ENCODE measurements at regions not wholly inside any gene's neighbourhood (a gene's known extent, or its start where the extent isn't known, plus 50 kb on each side); places are given as distances from the start of the nearest gene placed in this dataset.

GRCh38 chr11:127677660-127678425 is 677.3 kb upstream of the KIRREL3 start:
- DNase-seq = no peak

DNA sequence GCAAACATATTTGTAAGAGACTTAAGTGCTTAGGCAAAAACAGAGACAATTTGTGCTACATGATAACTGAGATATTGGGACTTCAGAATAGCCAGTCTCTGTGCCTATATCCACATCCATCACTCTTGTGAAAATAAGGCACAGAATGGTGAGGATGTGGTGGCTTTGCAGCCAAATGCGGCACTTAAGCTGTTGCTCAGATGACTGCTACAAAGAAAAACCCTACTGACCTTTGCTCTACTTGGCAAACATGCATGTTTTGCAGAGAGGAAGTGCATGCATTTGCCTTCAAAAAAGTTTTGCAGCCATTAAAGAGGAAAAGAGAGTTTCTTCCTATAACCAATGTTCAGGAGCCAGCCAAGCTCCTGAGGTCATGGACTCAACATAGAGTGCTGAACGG is 675.0 kb upstream of the KIRREL3 start:
- no peak for DNase-seq

GRCh38 chr11:127674754-127675153 is 674.2 kb upstream of the KIRREL3 start:
- DNase-seq = no peak

- DNase-seq = no peak
These were observed 670.0 kb upstream of the KIRREL3 start for GRCh38 chr11:127670374-127671119.

- DNase-seq = no peak
These were observed 655.7 kb upstream of the KIRREL3 start for GRCh38 chr11:127656116-127656836.

DNA sequence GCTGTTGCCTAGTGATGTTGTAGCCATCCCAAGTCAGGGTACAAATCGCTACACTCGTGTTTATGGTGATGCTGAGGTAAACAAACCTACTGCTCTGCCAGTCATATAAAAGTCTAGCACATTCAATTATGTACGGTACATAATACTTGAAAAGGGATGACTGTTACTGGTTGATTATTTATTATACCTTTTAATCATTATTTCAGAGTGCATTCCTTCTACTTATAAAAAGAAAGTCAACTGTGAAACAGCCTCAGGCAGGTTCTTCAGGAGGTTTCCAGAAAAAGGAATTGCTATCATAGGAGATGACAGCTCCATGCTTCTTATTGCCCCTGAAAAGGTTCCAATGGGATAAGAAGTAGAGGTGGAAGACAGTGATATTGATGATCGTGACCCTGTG is 652.5 kb upstream of the KIRREL3 start:
- no peak for DNase-seq

- DNase-seq = no peak
These were observed 651.3 kb upstream of the KIRREL3 start for GRCh38 chr11:127651888-127652221.

DNA sequence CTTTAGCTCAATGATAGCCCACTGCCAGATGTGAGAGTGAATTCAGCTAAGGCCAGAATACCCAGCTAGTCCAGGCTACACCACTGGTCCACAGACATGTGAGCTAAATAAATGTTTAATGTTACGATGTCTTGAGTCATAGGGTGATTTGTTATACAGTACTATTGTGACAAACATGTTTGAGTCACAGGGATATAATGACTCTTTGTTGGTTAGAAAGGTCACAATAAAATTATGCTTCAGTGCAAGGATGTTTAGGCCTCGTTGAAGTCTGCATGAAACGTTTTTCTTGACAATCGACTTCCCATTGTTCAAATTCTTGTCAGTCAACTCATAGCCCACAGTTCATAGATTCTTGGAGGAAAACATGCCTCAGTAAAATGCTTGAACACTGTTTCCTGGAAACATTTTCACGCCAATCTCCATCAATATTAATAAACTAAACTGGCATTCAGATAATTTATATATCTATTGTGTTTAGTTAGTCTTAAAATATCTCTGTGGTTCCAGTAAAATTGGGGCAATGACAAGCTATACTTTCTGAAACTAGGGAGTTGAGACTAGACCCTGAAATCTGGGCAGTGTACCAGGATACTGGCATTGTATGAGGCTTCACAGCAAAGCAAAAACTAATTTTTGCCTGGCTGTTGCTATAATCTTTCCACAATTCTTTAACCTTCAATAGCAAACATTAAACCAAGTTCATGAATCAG is 650.8 kb upstream of the KIRREL3 start:
- DNase-seq = no peak

DNA sequence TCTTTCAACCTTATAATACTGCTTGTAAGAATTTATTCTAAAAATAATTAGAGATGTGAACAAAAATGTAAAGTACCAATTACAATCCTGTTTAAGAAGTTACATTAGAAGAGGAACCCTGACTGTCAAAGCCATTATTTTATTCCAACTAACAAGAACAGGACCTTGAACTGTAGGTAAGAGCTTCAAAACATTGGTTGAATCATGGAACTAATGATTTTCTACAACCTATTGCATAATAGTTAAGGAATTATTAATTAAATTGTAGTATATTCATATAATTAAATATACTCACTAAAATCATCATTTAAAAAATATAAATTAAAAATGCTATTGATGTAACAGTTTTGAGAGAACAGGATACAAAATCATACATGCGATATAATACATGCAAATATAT is 649.4 kb upstream of the KIRREL3 start:
- DNase-seq = no peak

GRCh38 chr11:127649071-127649470 is 648.5 kb upstream of the KIRREL3 start:
- DNase-seq = no peak

GRCh38 chr11:127648583-127648982 is 648.0 kb upstream of the KIRREL3 start:
- no peak for DNase-seq

DNA sequence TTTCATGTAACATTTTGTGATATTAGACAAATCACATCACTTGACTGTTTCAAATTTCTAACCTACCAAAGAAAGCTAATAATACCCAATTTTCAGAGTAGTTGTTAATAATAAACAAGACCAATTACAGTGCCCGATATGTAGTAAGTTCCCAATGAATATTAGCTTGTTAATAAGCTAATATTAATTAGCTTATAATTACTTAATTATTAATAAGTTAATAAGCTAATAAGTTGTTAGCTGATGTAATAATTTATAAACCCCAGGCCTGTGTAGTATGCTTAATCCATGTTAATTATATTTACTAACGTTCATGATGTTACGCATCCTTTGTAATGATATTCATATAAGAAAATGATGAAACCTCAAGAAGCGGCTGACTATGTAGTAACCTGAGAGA is 643.8 kb upstream of the KIRREL3 start:
- DNase-seq = no peak

DNA sequence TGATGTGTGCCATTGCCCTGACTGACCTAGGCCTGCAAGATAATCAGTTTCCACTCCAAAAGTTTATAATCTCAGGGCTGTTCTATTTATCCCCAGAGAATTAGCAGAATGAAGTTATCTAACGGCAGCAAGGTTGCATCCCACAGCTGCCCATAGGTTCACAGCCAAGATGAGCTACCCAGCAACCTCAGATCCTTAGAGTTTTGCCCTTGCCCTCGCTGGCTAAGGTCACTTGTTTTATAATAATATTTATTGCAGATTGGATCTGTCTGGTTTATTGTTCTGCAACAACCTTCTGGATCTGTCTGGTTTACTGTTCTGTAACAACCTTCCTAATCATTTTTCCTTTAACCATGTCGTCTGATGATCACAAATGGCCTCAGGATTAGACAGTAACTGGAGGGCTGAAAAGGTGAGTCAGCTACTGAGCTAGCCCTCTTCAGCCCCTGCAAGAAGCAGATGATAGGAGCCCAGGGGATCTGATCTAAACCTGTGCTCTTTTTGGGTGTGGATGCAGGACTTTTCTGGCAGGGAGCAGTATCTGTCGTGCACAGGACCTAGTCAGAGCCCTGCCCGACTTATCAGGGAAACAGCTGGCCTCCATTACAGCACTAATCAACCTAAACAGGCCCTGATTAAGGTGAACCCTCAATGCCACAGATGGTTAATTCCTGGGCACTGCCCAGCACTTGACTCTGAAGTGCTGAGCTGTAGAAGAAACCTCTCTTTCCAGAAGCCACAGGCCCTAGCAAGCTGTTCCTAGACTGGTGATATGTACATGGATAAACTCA is 642.9 kb upstream of the KIRREL3 start:
- no peak for DNase-seq

DNA sequence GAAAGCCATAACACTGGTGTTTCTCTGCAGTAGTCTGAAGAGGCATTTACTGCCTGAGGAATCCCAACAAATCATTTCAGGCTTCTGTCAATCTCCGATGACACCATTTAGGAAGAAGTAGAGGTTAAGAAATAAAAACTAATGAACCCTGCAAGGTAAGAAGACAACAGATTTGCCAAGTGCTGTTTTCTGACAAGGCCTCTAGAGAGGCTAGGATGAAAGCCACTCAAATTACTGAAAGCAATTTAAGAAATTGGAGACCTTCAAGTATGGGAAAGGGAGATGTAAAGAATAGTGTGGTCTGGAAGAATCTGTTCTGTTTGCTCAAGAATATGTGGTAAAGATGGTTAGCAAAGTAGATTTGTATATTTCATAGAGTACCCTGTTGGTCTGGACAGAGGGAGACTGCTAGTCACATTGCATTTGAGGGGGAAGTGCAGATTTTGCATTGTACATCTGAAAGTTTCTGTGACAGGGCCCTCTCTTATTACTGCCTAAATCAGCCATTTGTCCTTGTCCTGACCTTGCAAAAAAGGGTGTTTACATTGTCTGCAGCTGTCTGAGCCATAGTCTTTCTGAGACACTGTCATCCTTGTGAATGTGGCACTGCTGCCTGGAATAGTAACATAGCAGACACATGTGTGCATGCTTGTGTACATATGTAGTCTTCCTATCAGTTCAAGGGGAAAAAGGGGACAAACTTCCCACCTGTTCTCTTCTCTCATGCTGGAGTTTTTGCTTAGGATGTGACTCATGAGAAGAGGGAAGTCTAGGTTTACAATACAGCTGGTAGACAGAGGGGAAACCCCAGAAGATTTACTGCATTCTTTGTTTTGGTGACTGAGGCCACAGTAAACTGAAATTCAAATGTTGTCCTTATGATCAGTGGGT is 640.2 kb upstream of the KIRREL3 start:
- no peak for DNase-seq

DNA sequence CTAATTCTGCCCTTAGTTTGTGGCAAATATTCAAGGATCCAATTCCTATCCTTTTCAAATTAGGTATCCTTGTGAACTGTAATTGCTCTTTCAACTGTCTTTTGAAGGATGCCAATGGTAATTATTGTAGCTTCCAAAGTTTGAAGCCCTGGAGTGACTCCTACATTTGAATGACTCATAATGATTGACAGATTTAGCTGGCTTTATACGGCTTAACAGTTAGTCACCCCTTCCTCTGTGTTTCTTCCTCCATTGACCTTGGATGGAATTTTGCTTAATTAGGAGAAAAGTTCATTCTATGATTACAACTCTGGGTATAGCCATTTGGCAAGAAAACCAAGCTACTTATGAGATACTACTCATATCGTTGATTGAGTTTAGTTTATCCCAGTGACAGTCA is 639.3 kb upstream of the KIRREL3 start:
- no peak for DNase-seq

DNA sequence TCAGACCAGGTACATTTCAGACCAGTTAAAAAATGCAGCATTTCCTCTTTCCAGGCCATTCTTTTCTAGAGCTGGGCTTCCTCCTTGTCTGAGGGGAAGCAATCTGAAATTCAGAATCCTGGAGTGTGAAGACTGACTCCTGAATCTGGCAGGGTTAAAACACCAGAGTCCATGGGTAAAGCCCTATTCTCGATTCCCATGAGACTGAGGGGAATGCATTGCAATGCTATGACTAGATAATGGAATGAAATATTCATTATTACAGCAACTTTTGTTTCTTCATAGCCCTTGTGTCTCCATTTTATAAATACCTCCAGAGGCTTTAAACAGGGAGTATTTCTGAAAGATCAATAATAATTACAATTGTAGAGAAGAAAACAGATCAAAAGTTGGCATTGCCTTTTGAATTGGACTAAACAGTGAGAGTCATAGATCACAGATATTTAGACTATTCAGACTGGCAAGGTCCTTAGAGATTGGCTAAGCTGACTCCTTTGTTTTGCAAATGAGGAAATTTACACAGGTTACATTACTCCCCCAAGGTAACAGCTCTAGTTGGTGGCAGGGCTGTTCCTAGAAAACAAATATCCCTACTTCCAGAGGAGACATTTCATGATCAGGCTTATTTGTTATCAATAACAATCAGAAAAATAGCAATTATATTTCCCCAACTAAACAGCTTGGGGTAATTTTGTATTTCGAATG is 632.6 kb upstream of the KIRREL3 start:
- DNase-seq = no peak

- DNase-seq = no peak
These were observed 632.0 kb upstream of the KIRREL3 start for GRCh38 chr11:127632546-127632945.

- DNase-seq = no peak
These were observed 631.4 kb upstream of the KIRREL3 start for GRCh38 chr11:127631974-127632373.

DNA sequence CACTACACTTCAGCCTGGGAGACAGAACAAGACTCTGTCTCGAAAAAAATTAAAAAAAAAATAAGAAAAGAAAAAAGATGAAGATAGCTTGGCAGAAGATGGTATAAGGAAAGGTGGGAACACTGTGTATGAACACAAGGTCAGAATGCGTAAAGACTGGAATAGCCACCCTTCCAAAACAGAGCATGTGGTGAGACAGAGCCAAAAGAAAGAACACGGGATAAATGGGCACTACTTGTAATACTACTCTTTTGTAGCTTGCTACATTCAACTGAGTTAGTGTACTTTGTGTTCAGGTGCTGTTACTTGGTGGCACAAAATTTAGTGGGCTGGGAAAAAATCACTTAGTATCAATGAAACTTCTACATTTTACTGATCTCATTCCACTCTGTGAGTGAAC is 628.6 kb upstream of the KIRREL3 start:
- no peak for DNase-seq

DNA sequence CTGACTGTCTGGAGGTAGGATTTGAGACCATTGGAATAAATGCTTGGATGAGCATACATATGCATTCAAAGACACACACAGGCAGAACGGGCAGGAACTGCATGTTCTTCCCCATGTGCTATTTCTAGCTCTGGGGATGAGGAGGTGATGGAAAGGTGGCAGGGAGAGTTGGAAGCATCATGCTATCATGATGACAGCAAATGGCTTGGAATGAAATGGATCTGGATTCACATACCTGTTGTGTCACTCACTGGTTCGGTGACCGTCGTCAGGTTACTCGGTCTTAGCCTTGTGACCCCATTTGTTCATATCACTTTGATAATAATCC is 627.9 kb upstream of the KIRREL3 start:
- no peak for DNase-seq

Measured in CD4-positive, alpha-beta T cell treated with Interleukin-4 for 1 hour (primary cell).